HG02642 (cell line): ENCODE measurements at regions not wholly inside any gene's neighbourhood (a gene's known extent, or its start where the extent isn't known, plus 50 kb on each side); places are given as distances from the start of the nearest gene placed in this dataset.
"Not testable (repeated sequence)": the region's sequence is repeated elsewhere in the genome, so short reads cannot be mapped to it uniquely, and the experiment has no call there.

ENCODE experiments used
- ATAC-seq: cut with Tn5 transposase; IDR thresholded peaks from one replicate; pipeline ENCODE4 v1.9.1; 2021; ENCODE audit warnings: mild to moderate bottlenecking; ENCODE audit not compliant: unreplicated experiment, poor library complexity

DNA sequence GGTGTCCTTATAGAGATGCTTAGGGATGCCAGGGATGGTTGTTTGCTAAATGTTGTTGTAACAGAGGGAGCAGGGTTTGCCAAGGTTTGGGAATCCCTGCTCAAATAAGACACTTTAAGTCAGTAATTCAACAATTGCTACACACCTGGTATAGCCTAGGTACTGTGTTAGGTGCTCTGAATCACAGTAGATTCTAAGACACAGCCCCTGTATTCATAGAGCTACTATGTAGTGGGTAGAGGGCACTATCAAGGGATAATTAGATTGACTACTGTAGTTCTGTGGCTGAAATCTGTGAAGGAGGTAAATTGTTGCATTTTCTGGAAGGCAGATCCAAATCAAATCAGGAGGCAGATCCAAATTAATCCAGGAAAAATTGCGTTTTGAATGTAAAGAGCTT is 149.2 kb downstream of the C12orf75 start:
- ATAC-seq: no peak

GRCh38 chr12:105480162-105480561 is 149.7 kb downstream of the C12orf75 start:
- no peak for ATAC-seq

DNA sequence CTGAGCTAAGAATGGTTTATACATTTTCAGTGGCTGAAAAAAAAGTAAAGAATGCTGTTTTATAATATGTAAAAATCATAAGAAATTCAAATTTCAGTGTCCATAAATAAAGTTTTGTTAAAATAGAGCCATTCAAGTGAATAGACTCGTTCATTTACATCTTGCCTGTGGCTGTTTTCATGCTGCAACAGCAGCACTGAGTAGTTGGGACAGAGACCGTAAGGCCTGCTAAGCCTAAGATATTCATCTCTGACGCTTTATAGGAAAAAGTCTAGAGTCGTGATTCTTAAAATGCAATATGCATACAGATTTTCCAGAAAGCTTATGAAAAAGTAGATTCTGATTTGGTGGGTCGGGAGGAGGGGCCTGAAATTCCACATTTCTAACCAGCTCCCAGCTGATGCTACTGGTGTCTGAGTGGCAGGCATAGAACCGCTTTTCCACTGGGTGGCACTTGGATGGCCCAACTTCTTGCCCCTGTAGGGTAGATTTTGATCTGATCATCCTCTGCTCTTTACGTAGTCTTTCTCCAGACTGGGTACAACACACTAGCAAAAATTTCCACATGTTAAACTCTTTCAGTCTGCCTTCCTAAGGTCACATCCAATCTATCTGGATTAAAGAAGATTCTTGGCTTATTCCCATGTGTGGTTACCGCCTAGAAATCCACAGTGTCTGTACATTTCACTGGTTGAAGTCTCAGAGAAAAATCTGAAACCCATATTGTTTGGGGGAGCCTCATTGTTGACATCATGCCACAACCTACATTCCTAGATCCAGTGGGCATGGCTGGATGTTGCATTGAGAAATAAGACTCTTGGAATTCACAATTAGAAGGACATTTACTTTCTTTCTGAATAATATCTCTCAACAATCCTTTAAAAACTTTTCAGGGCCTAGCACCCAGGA is 151.2 kb downstream of the C12orf75 start:
- no peak for ATAC-seq

DNA sequence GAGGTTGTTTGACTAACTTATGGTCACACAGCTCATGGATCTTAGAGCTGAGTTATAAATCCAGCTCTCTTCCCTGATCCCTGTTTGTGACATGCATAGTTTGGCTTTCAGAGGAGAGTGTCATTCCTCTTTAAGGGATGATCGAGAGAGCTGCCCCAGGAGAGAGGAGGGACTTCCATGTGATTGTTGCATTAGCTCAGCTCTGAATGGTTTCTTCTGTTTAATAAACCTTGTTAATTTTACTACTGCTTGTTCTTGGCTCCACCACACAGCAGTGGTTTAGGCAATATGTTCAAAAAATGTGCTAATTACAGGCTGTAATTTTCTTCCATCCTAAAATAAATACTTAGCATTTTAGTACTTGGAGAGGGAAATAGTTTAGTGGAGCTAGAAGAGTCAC is 152.5 kb downstream of the C12orf75 start:
- no peak for ATAC-seq

DNA sequence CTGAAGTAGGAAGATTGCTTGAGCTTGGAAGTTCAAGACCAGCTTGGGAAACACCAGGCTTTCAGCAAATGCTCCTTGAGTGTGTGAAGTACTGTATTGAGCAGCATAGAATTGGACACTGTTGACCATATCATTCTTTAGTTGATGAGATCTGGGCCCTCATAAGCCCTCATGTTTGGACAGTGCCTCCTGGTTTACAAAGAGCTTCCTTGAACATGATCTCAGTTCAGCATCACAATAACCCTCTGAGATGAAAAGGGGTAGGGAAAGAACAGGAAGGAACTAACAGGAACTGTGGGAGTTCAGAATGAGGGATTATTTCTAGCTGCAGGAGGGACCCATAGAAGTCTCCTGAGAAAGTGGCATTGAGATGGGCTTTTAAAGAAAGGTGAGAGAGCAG is 153.2 kb downstream of the C12orf75 start:
- no peak for ATAC-seq

DNA sequence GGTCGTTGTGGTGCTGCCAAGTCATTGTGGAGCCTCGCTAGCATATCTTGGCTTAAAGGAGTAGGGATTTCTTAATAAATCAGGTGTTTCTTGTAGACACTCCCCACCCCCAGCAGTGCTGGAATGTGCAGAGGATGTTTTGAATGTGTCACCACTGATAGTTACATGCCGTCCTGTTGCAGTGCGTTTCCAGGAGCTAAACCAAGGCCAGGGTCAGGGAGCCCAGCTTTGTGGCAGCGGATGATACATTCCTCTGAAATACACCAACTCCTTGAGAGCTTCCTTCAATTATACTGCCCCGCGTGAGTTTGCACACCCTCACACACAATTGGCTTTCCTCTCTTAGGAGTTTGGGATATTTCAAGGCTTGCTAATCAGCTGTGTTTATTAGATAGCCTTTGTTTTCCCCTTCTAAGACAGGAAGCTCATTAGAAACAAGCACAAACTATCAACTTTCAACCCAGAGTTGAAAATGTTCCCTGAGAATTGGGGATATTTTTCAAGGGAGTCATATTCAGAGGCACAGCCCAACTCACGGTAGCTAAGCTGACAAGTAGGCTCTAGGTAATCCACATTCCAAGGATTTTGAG is 154.9 kb downstream of the C12orf75 start:
- no peak for ATAC-seq

- ATAC-seq: no peak
These were observed 155.4 kb downstream of the C12orf75 start for GRCh38 chr12:105485921-105486320.

DNA sequence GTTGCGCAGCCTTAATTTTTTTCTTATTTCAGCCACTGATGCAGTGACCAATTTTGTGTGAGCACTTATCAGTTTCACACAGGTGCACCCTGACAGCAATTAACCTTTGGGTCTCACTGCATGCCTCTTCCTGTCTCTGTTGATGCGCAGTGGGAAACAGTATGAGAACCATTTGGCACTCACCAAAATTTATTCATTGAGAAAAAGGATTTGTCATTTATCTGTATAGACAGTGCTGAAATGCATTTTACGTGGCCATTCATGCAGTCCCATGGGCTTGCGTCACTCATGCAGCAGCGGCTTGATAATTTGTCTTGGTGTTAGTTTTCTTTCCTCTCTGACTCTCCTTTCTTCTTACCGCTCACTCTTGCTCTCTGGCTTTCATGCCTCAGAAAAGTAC is 157.5 kb downstream of the C12orf75 start:
- no peak for ATAC-seq

DNA sequence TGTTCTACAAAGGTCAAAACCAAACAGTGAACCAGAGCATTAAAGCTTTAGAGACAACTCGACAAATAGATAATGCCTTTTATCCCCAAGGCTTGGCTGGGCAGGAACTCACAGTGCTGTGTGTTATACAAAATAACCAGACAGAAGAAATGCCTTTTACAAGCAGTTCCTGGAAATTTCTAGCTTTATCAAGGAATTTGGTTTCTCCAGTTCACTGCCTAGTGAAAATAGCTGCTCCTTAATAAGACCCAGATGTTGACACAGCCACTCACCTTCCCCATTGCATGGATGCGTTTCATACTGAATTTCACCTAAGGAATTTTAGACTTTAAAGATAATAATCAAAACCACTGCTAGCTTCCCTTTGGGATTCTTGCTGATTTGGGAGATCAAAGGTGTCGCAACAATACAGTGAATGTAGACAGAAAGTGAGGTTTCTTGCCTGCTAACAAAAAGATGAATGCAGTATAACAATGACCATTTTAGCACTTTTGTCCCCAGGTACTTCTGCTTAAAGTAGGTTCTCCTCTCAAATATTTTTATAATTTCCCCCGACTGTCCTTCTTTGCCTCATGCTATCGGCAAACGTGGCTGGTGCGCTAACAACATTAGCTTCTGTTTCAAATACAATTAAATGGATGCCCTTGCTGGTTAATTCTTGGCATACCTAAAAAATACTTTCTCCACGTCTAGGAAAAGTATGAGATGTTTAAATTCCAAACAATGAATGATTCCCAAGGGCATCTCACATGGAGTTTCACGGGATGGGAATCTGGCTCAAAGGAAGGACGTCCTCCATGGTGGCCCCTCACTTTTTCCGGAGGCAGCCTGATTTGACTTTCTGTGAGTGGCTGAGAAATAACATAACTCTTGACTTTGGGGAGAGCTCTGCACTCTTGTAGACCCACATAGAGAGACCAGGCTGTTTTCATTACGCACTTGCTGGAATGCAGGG is 162.4 kb downstream of the C12orf75 start:
- ATAC-seq: no peak

- ATAC-seq: no peak
These were observed 168.7 kb downstream of the C12orf75 start for GRCh38 chr12:105499205-105499604.

GRCh38 chr12:105500676-105501075 is 170.2 kb downstream of the C12orf75 start:
- not testable (repeated sequence) for ATAC-seq

- ATAC-seq: no peak
These were observed 172.0 kb downstream of the C12orf75 start for GRCh38 chr12:105502426-105502930.

GRCh38 chr12:105503619-105504018 is 173.1 kb downstream of the C12orf75 start:
- ATAC-seq: no peak

GRCh38 chr12:105504286-105504685 is 173.8 kb downstream of the C12orf75 start:
- ATAC-seq: no peak

GRCh38 chr12:105506678-105507310 is 176.3 kb downstream of the C12orf75 start:
- ATAC-seq: no peak

GRCh38 chr12:105507311-105508038 is 177.0 kb downstream of the C12orf75 start:
- no peak for ATAC-seq

DNA sequence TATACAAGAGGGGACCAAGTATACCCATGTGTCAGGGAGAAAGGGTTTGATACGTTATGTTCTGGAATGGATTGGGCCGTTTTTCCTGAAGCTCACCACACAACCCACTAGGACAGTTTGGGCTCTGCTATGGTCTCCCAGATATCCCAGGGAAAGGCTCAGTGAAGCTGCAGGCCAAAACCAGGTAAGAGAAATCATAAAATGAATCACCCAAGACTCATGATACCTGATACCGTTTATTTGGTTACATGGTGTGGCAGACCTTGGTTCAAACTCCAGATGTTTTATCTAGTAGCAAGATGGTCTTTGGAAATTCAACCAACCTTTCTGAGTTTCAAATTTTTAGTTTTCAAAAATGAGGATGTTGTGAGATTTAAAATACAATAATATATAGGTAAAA is 177.6 kb downstream of the C12orf75 start:
- no peak for ATAC-seq

- ATAC-seq: no peak
These were observed 180.0 kb downstream of the C12orf75 start for GRCh38 chr12:105510526-105510925.

DNA sequence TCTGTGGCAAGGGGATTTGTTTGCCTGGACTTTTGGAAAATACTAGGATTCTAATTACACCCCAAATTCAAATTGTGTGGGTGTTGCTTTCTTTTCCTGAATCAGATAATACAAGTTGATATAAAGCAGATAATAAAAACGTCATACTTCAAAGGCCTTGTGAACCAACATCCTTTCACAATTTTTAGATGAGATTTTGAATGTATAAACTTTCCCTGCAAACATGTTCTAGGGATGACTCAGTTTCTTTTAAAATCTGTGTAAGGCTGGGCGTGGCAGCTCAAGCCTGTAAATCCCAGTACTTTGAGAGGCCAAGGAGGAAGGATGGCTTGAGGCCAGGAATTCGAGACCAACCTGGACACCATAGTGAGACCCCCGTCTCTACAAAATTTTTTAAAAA is 182.4 kb downstream of the C12orf75 start:
- ATAC-seq: not testable (repeated sequence)
